Fibroblast of lung (primary cell): ENCODE measurements at regions not wholly inside any gene's neighbourhood (a gene's known extent, or its start where the extent isn't known, plus 50 kb on each side); places are given as distances from the start of the nearest gene placed in this dataset.

Source experiments
- CTCF ChIP-seq, 2 donors: IDR thresholded peaks in 1 of 2; conservative IDR thresholded peaks in 1 of 2; 1 replicate in 1 of 2; 2 replicates in 1 of 2; pipeline ENCODE4 v1.5.1; 2011 to 2012; ENCODE audit warnings: low read length in 2 of 2, control low read depth in 1 of 2, inconsistent platforms in 1 of 2, low read depth in 1 of 2, mild to moderate bottlenecking in 1 of 2
- EZH2 ChIP-seq: IDR thresholded peaks from 2 replicates; pipeline ENCODE4 v1.5.1; 2012; ENCODE audit warnings: low read length, control low read depth, mild to moderate bottlenecking; ENCODE audit errors: missing control alignments

DNA sequence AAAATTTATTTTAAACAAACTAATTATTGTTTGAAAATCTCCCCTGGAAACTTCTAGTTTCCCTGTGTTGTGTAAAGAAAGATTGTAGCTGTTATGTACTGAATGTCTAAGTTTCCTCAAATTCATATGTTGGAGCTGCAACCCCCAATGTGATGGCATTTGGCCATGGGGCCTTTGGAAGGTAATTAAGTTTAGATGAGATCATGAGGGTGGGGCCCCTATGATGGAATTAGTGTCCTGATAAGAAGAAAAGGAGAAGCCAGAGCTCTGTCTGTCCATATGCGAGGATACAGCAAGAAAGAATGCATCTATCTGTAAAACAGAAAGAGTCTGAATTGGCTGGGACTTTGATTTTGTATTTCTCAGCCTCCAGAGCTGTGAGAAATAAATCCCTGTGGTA lies 179.5 kb downstream of the STK31 start:
- TF ChIP-seq CTCF (conservative IDR thresholded peaks at IDR 0.05 in 1 of 2, IDR thresholded peaks at IDR 0.05 in 1 of 2; ENCODE audit: low read depth in 1 of 2, low read length in 2 of 2) = no peak
- no peak for TF ChIP-seq EZH2
